ENCODE measurements at regions not wholly inside any gene's neighbourhood (a gene's known extent, or its start where the extent isn't known, plus 50 kb on each side); places are given as distances from the start of the nearest gene placed in this dataset.

DNA sequence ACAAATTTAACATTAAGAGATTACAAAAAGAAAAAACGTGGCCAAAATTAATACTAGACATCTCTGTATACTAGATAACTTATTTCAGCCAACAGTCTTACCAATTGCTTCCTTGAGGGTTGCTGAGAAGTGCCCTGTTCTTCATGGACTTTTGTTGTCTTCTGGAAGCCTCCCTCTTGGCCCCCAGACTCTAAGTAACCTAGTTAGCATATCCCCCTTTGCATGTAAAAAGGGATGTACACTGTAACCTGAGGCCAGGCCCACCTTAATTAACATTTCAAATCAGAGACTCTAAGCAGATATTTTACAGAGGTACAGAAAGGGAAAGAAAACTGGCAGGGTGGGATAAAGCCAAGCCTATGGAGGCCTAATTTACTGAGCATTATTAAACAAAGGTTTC lies 1047.3 kb downstream of the ADGRL2 start:
- Mint-ChIP-seq H3K4me3 (no peak overlapping the region), H3K27ac (no peak overlapping the region), H3K4me1 (peaks cover 10% of the 10 kb centered on the region), H3K27me3 (ENCODE audit: low read depth) (no peaks in the 10 kb centered on the region), H3K36me3 (no peaks in the 10 kb centered on the region), H3K9me3 (peaks cover 3% of the 10 kb centered on the region)
- DNase-seq (ENCODE audit: low spot score in 2 of 2, unreplicated experiment in 2 of 2): no peak
- no peak for TF ChIP-seq CTCF (IDR thresholded peaks at IDR 0.05; ENCODE audit: unreplicated experiment)

GRCh38 chr1:82845866-82846265 lies 1045.1 kb downstream of the ADGRL2 start:
- H3K9me3 Mint-ChIP-seq: no peaks in the 10 kb centered on the region
- H3K4me1 Mint-ChIP-seq: peaks cover 10% of the 10 kb centered on the region
- no peak for TF ChIP-seq CTCF (IDR thresholded peaks at IDR 0.05; ENCODE audit: unreplicated experiment)
- no peak overlapping the region for H3K4me3 Mint-ChIP-seq
- no peak for DNase-seq (ENCODE audit: low spot score in 2 of 2, unreplicated experiment in 2 of 2)
- no peaks in the 10 kb centered on the region for H3K27me3 Mint-ChIP-seq (ENCODE audit: low read depth)
- no peak overlapping the region for H3K27ac Mint-ChIP-seq
- H3K36me3 Mint-ChIP-seq: no peaks in the 10 kb centered on the region

DNA sequence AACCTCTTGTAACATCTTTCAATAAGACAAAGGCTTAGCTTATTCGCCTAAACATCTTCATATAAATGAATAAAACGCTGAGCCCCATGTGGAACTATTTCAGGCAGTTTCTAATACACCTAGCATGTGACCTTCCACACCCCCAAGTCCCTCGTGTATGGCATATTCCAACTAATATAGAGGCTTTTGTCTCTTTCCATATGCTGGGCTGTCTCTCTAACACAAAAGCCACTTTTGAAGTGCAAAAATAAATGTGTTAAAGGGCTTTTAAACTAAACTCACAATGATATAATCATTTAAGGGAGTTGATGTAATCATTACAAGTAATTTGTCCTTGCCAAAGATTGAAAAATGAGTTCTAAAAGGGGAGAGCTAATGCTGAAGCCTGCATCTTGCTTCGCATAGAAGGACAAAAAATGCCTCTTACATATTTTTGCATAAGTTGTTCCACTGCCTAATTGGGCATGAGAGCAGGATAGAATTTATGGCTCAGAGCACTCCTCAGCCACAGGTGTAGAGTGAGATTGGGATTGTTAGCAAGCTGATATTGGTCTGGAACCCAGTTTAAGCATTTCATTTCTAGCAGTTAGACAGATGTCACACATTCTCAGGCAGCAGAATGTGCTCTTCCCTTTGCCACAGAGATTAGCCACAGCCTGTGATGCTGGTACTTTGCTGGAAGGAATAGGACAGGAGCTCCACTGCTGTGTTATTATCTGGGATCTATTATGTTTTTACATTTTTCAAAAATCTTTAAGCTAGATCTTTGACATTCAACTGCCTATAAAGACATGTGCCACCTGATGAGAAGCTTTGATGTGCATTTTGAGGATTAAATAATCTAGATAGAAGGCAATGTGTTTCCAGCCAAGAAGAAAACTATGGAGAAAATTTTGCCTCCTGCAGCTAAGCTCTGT lies 1044.4 kb downstream of the ADGRL2 start:
- Mint-ChIP-seq H3K4me3 (no peak overlapping the region), H3K36me3 (no peaks in the 10 kb centered on the region), H3K27ac (no peak overlapping the region), H3K27me3 (ENCODE audit: low read depth) (no peaks in the 10 kb centered on the region), H3K9me3 (no peaks in the 10 kb centered on the region), H3K4me1 (peaks cover 10% of the 10 kb centered on the region)
- TF ChIP-seq CTCF (IDR thresholded peaks at IDR 0.05; ENCODE audit: unreplicated experiment): no peak
- DNase-seq (ENCODE audit: low spot score in 2 of 2, unreplicated experiment in 2 of 2): no peak

DNA sequence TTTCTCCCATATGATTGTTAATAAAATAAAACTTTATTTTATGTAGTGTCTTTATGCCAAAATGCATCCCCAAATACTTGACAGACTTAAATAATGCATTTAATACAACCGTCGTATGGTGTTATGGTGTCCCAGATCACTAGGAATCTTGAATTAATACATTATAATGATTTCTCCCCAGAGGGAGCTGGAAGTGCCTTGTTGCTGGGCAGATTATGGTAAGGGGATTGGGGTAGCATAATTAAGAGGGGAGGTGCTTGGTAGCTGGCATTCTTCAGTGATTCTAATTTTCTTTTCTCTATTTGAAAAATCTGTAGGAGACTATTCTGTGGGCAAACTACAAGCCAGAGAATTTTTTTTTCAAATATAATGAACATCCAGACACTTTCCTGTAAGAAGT lies 1043.7 kb downstream of the ADGRL2 start:
- no peak overlapping the region for H3K4me3 Mint-ChIP-seq
- no peak for TF ChIP-seq CTCF (IDR thresholded peaks at IDR 0.05; ENCODE audit: unreplicated experiment)
- H3K4me1 Mint-ChIP-seq: peaks cover 10% of the 10 kb centered on the region
- no peak overlapping the region for H3K27ac Mint-ChIP-seq
- no peaks in the 10 kb centered on the region for H3K9me3 Mint-ChIP-seq
- H3K27me3 Mint-ChIP-seq (ENCODE audit: low read depth): no peaks in the 10 kb centered on the region
- no peak for DNase-seq (ENCODE audit: low spot score in 2 of 2, unreplicated experiment in 2 of 2)
- no peaks in the 10 kb centered on the region for H3K36me3 Mint-ChIP-seq

- Mint-ChIP-seq H3K27me3 (ENCODE audit: low read depth) (peaks cover 3% of the 10 kb centered on the region), H3K36me3 (no peaks in the 10 kb centered on the region), H3K4me3 (no peak overlapping the region), H3K4me1 (peaks cover 10% of the 10 kb centered on the region), H3K27ac (no peak overlapping the region), H3K9me3 (no peaks in the 10 kb centered on the region)
- no peak for TF ChIP-seq CTCF (IDR thresholded peaks at IDR 0.05; ENCODE audit: unreplicated experiment)
- DNase-seq (ENCODE audit: low spot score in 2 of 2, unreplicated experiment in 2 of 2): no peak
These were observed 1043.1 kb downstream of the ADGRL2 start for GRCh38 chr1:82843876-82844275.
